ENCODE measurements at regions not wholly inside any gene's neighbourhood (a gene's known extent, or its start where the extent isn't known, plus 50 kb on each side); places are given as distances from the start of the nearest gene placed in this dataset.

GRCh38 chr20:39268491-39268951 is 306.4 kb downstream of the DHX35 start:
- TF ChIP-seq CTCF (IDR thresholded peaks at IDR 0.05; ENCODE audit: control extremely low read depth, extremely low read depth, low read depth, missing control alignments): no peak
- no peak for DNase-seq (ENCODE audit: extremely low spot score)
- CTCF ChIA-PET: interaction anchor here (0.7 to 5.3 kb wide), 30 partner anchors 10 to 1694 kb away, joined by 3 to 72 read pairs (median 4); no protein-coding TSS in a partner anchor
- POLR2A ChIA-PET: no interaction called here

- CTCF ChIA-PET: interaction anchor here (1.0 to 5.3 kb wide), 11 partner anchors 9 to 1696 kb away, joined by 3 to 72 read pairs (median 7); no protein-coding TSS in a partner anchor
- TF ChIP-seq CTCF (IDR thresholded peaks at IDR 0.05; ENCODE audit: control extremely low read depth, extremely low read depth, low read depth, missing control alignments): no peak
- POLR2A ChIA-PET: no interaction called here
- no peak for DNase-seq (ENCODE audit: extremely low spot score)
These were observed 304.8 kb downstream of the DHX35 start for GRCh38 chr20:39266989-39267388.

- ChIA-PET CTCF (interaction anchor here (0.6 to 4.3 kb wide), 26 partner anchors 8 to 1692 kb away, joined by 3 to 33 read pairs (median 3); partner anchors contain the start of gene MAFB), POLR2A (no interaction called here)
- DNase-seq (ENCODE audit: extremely low spot score): peak; percentile 56
- peak; percentile 88 for TF ChIP-seq CTCF (IDR thresholded peaks at IDR 0.05; ENCODE audit: control extremely low read depth, extremely low read depth, low read depth, missing control alignments)
These were observed 302.5 kb downstream of the DHX35 start for GRCh38 chr20:39264506-39265172.

GRCh38 chr20:39263076-39263475 is 300.9 kb downstream of the DHX35 start:
- CTCF ChIA-PET: interaction anchor here (1.0 to 1.9 kb wide), 3 partner anchors 11 to 611 kb away, joined by 3 to 9 read pairs (median 6); no protein-coding TSS in a partner anchor

GRCh38 chr20:39259808-39260207 is 297.7 kb downstream of the DHX35 start:
- POLR2A ChIA-PET: no interaction called here
- CTCF ChIA-PET: interaction anchor here (1.9 to 5.2 kb wide), 2 partner anchors 8 to 614 kb away, joined by 5 to 32 read pairs; no protein-coding TSS in a partner anchor
- DNase-seq (ENCODE audit: extremely low spot score): no peak
- no peak for TF ChIP-seq CTCF (IDR thresholded peaks at IDR 0.05; ENCODE audit: control extremely low read depth, extremely low read depth, low read depth, missing control alignments)

More at GRCh38 chr20:39263076-39263475, 300.9 kb downstream of the DHX35 start:
- no peak for DNase-seq (ENCODE audit: extremely low spot score)
- POLR2A ChIA-PET: no interaction called here
- TF ChIP-seq CTCF (IDR thresholded peaks at IDR 0.05; ENCODE audit: control extremely low read depth, extremely low read depth, low read depth, missing control alignments): no peak

GRCh38 chr20:39259010-39259803 is 297.1 kb downstream of the DHX35 start:
- no peak for DNase-seq (ENCODE audit: extremely low spot score)
- CTCF ChIA-PET: interaction anchor here (1.9 to 5.2 kb wide), 2 partner anchors 9 to 615 kb away, joined by 5 to 32 read pairs; no protein-coding TSS in a partner anchor
- POLR2A ChIA-PET: no interaction called here
- no peak for TF ChIP-seq CTCF (IDR thresholded peaks at IDR 0.05; ENCODE audit: control extremely low read depth, extremely low read depth, low read depth, missing control alignments)

Data from GM10248 (cell line).